ENCODE measurements at regions not wholly inside any gene's neighbourhood (a gene's known extent, or its start where the extent isn't known, plus 50 kb on each side); places are given as distances from the start of the nearest gene placed in this dataset.

DNA sequence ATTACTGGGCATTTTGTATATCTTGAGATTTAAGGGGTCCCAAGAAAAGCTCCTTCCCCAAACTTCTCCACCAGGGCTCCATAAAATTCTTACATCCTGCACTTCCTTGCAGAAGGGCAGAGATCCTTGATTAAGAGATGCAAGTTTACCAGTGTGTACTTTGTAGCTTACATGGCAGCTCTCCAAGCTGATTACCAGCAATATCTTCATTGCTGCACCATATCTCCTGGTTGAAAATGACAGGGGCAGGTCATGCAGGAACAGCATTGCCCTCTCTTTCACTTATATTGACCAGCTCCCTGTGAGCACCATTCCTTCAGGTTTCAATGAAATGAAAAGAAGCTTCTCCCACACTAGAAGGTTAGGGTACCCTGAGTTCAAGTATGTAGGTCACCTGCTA, 184.6 kb upstream of the PHYHIPL start:
- Histone ChIP-seq H3K27ac (no peak overlapping the region), H3K27me3 (no peaks in the 10 kb centered on the region), H3K9me3 (no peaks in the 10 kb centered on the region), H3K4me3 (no peak overlapping the region), H3K36me3 (no peaks in the 10 kb centered on the region), H3K4me1 (no peaks in the 10 kb centered on the region)
- in situ Hi-C loops (cut with MboI; ENCODE audit: low pct_ligation_motif_present in 1 of 4, low pct_unique_long_range_greater_than_20kb in 1 of 4, low sequenced_read_pairs in 3 of 4) (no loop called here), intact Hi-C loops (cut with DNase I; ENCODE audit: low total_unique reads) (no loop called here)
- TF ChIP-seq POLR2A (IDR thresholded peaks at IDR 0.05) (no peak), POLR2AphosphoS5 (IDR thresholded peaks at IDR 0.05) (no peak), EP300 (IDR thresholded peaks at IDR 0.05; ENCODE audit: low read depth) (no peak)
- TF ChIP-seq, protein P1, sequence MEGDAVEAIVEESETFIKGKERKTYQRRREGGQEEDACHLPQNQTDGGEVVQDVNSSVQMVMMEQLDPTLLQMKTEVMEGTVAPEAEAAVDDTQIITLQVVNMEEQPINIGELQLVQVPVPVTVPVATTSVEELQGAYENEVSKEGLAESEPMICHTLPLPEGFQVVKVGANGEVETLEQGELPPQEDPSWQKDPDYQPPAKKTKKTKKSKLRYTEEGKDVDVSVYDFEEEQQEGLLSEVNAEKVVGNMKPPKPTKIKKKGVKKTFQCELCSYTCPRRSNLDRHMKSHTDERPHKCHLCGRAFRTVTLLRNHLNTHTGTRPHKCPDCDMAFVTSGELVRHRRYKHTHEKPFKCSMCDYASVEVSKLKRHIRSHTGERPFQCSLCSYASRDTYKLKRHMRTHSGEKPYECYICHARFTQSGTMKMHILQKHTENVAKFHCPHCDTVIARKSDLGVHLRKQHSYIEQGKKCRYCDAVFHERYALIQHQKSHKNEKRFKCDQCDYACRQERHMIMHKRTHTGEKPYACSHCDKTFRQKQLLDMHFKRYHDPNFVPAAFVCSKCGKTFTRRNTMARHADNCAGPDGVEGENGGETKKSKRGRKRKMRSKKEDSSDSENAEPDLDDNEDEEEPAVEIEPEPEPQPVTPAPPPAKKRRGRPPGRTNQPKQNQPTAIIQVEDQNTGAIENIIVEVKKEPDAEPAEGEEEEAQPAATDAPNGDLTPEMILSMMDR (IDR thresholded peaks at IDR 0.05): no peak
- no peak for DNase-seq

DNA sequence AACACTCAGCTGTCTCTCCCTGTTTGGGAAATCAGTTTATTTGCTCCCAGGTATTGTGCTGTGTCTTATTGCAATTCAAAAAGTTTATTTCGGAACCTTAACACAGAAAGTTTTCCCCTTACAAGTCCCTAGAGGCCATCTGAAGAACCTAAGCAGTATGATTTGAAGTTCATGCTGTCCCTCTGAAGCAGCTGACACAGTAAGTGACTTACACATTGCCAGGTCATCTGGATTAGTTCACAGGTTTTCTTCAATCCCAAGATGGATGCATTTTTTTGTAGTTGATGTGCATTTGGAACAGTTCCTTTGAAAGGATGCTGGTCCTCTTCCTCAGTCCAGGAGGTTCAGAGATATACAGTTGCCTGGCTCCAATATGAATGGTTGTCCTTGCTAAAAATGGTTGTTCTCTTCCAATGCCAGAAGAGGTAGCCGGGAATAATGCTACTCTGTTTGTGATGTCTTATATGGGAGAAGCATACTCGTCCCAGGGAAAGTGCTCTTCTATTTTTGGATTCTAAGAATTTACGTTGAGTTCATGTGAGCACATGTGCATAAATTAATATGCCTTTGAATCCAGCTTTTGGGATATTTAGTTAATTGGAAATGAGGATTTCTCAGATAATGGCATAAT, 183.5 kb upstream of the PHYHIPL start:
- Histone ChIP-seq H3K27ac (no peak overlapping the region), H3K9me3 (no peaks in the 10 kb centered on the region), H3K27me3 (no peaks in the 10 kb centered on the region), H3K4me1 (no peaks in the 10 kb centered on the region), H3K36me3 (no peaks in the 10 kb centered on the region), H3K4me3 (no peak overlapping the region)
- 75 to 78% methylated on average over 4 of the region's 4 CpGs for WGBS, 2 donors (ENCODE audit: low coverage in 1 of 2)
- no peak for TF ChIP-seq POLR2A (IDR thresholded peaks at IDR 0.05)
- no peak for TF ChIP-seq POLR2AphosphoS5 (IDR thresholded peaks at IDR 0.05)
- TF ChIP-seq EP300 (IDR thresholded peaks at IDR 0.05; ENCODE audit: low read depth): no peak
- TF ChIP-seq, protein P1 (IDR thresholded peaks at IDR 0.05): no peak
- intact Hi-C loops (cut with DNase I; ENCODE audit: low total_unique reads) (no loop called here), in situ Hi-C loops (cut with MboI; ENCODE audit: low pct_ligation_motif_present in 1 of 4, low pct_unique_long_range_greater_than_20kb in 1 of 4, low sequenced_read_pairs in 3 of 4) (no loop called here)
- DNase-seq: no peak

DNA sequence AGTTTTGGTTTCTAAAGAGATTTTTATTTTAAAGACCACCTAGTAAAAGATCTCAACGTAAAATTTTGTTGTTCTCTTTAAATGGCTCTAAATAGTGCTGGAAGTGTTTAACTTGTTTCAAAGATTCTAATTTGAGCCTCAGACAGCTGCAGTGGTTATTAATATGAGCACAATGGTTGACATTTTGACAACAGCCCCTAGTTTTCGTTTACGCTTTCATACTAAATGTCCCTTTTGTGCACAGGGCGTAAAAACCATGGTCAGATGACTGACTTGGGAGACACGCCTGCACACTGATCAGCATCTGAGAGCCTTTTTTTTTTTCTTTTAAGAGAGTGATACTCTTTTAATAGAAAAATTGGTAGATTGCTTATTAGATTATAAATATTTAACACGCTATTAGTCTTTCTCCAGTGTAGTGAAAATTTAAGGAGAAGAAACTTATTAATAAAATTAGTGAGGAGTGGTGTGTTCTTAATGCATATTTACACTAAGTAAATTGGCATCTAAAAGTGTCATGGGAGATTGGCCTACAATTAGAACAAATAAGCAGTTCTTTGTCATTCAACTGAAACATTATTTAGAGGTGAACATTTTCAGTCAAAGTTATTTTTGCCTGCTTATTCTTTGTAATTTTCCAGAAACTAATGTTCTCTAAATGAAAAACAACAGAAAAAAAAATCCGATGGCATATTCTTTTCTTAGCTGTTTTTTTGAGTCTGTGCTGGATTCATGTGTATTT, 182.8 kb upstream of the PHYHIPL start:
- H3K27me3 ChIP-seq: no peaks in the 10 kb centered on the region
- DNase-seq: no peak
- TF ChIP-seq EP300 (IDR thresholded peaks at IDR 0.05; ENCODE audit: low read depth) (no peak), POLR2A (IDR thresholded peaks at IDR 0.05) (no peak), POLR2AphosphoS5 (IDR thresholded peaks at IDR 0.05) (no peak)
- TF ChIP-seq, protein P1 (IDR thresholded peaks at IDR 0.05): no peak
- H3K36me3 ChIP-seq: no peaks in the 10 kb centered on the region
- H3K4me1 ChIP-seq: no peaks in the 10 kb centered on the region
- no peak overlapping the region for H3K27ac ChIP-seq
- WGBS, 2 donors (ENCODE audit: low coverage in 1 of 2): 60 to 66% methylated on average over 7 of the region's 7 CpGs
- intact Hi-C loops (cut with DNase I; ENCODE audit: low total_unique reads) (no loop called here), in situ Hi-C loops (cut with MboI; ENCODE audit: low pct_ligation_motif_present in 1 of 4, low pct_unique_long_range_greater_than_20kb in 1 of 4, low sequenced_read_pairs in 3 of 4) (no loop called here)
- no peaks in the 10 kb centered on the region for H3K9me3 ChIP-seq
- H3K4me3 ChIP-seq: no peak overlapping the region

DNA sequence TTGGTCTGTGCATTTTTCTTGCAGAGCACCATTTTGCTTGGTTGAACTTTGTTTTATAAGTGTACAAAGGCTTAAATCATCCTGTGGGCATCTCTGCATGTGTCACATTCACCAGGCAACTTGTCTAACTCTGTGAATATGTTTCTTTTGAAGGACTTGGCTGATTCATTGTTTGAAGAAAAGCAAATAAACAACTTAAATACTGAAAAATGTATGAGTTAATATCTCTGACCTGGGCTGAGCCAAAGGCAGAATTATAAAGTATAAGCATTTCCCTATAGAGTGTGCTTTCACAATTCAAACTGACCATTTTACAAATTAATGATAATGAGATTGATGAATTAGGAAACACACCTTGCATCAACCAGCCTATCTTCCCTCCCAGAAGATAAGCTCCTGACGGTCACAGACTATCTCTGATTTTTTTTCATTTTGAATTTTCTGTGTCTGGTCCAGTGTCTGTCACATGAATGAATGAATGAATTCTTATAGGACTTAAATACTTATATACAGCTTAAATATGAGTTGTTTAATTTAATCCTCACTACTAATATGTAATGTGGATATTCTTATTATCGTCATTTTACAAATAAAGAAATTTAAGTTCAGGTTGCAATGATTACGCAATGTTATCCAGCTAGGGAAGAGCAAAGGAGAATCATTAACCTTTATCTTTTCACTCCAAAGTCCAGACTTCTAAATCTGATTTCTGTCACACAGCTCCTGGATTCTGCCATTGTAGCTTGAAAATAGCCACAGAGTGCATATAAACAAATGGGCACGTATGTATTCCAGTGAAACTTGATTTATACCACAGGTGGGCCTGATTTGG, 182.0 kb upstream of the PHYHIPL start:
- Histone ChIP-seq H3K27ac (no peak overlapping the region), H3K4me3 (no peak overlapping the region), H3K4me1 (no peaks in the 10 kb centered on the region), H3K9me3 (no peaks in the 10 kb centered on the region), H3K27me3 (no peaks in the 10 kb centered on the region), H3K36me3 (no peaks in the 10 kb centered on the region)
- WGBS, 2 donors (ENCODE audit: low coverage in 1 of 2): 73 to 75% methylated on average over 4 of the region's 4 CpGs
- in situ Hi-C loops (cut with MboI; ENCODE audit: low pct_ligation_motif_present in 1 of 4, low pct_unique_long_range_greater_than_20kb in 1 of 4, low sequenced_read_pairs in 3 of 4): no loop called here
- TF ChIP-seq POLR2A (IDR thresholded peaks at IDR 0.05): no peak
- no peak for TF ChIP-seq EP300 (IDR thresholded peaks at IDR 0.05; ENCODE audit: low read depth)
- no peak for TF ChIP-seq POLR2AphosphoS5 (IDR thresholded peaks at IDR 0.05)
- TF ChIP-seq, protein P1 (IDR thresholded peaks at IDR 0.05): no peak
- DNase-seq: no peak
- intact Hi-C loops (cut with DNase I; ENCODE audit: low total_unique reads): no loop called here
